Keratinocyte (primary cell): ENCODE measurements at regions not wholly inside any gene's neighbourhood (a gene's known extent, or its start where the extent isn't known, plus 50 kb on each side); places are given as distances from the start of the nearest gene placed in this dataset.
"Not testable (repeated sequence)": the region's sequence is repeated elsewhere in the genome, so short reads cannot be mapped to it uniquely, and the experiment has no call there.

Experiments used
- DNase-seq: peaks from one replicate; pipeline ENCODE4 v3.0.0-alpha.2; 2011; ENCODE audit warnings: low read depth, missing footprints, low spot score
- FAIRE-seq: peaks from 2 replicates; lab custom pipeline; 2011; peaks lifted over from hg19 to GRCh38; lab: Jason Lieb, UNC
- H2AFZ ChIP-seq: 2 replicates; pipeline ENCODE4 v1.6.0; 2012; ENCODE audit warnings: low read length, control low read depth, inconsistent platforms; ENCODE audit not compliant: control insufficient read depth
- H3K27ac ChIP-seq: 2 replicates; pipeline ENCODE4 v1.5.1; 2011; ENCODE audit warnings: low read length; ENCODE audit not compliant: control insufficient read depth, insufficient read depth
- H3K27me3 ChIP-seq: 3 replicates; pipeline ENCODE4 v1.6.0; 2011; ENCODE audit warnings: low read length; ENCODE audit not compliant: control insufficient read depth, insufficient read depth; ENCODE audit errors: extremely low read depth
- H3K36me3 ChIP-seq, 2 experiments: 2 replicates in 1 of 2; 3 replicates in 1 of 2; pipeline ENCODE4 v1.5.1; 2011; ENCODE audit warnings: low read length in 2 of 2, mild to moderate bottlenecking in 1 of 2; ENCODE audit not compliant: control insufficient read depth in 2 of 2, insufficient read depth in 2 of 2; ENCODE audit errors: extremely low read depth in 1 of 2
- H3K4me1 ChIP-seq: 3 replicates; pipeline ENCODE4 v1.5.1; 2011; ENCODE audit warnings: low read length; ENCODE audit not compliant: control insufficient read depth, insufficient read depth; ENCODE audit errors: extremely low read depth
- H3K4me2 ChIP-seq: 3 replicates; pipeline ENCODE4 v1.6.0; 2011; ENCODE audit warnings: low read depth, low read length; ENCODE audit not compliant: control insufficient read depth, insufficient read depth; ENCODE audit errors: extremely low read depth
- H3K4me3 ChIP-seq, 3 experiments: fragments of 200-600 bp in 1 of 3; sonication (generic) in 1 of 3; 2 replicates in 2 of 3; 3 replicates in 1 of 3; pipeline ENCODE4 v1.5.1; 2011 to 2016; ENCODE audit warnings: low read length in 3 of 3, mild to moderate bottlenecking in 3 of 3, control low read depth in 2 of 3, inconsistent platforms in 1 of 3, low read depth in 1 of 3, mixed read lengths in 1 of 3, mixed run types in 1 of 3, moderate library complexity in 1 of 3; ENCODE audit not compliant: control insufficient read depth in 2 of 3, insufficient read depth in 2 of 3; ENCODE audit errors: extremely low read depth in 1 of 3
- H3K79me2 ChIP-seq: 2 replicates; pipeline ENCODE4 v1.6.0; 2012; ENCODE audit warnings: low read length; ENCODE audit not compliant: control insufficient read depth, insufficient read depth
- H3K9ac ChIP-seq: 3 replicates; pipeline ENCODE4 v1.6.0; 2011; ENCODE audit warnings: low read length; ENCODE audit not compliant: control insufficient read depth, insufficient read depth; ENCODE audit errors: extremely low read depth
- H3K9me1 ChIP-seq: 3 replicates; pipeline ENCODE4 v1.6.0; 2011; ENCODE audit warnings: low read length; ENCODE audit not compliant: control insufficient read depth, insufficient read depth; ENCODE audit errors: extremely low read depth
- H3K9me3 ChIP-seq: 2 replicates; pipeline ENCODE4 v1.5.1; 2012; ENCODE audit warnings: low read depth, low read length; ENCODE audit not compliant: control insufficient read depth
- H4K20me1 ChIP-seq: 3 replicates; pipeline ENCODE4 v1.6.0; 2011; ENCODE audit warnings: low read length; ENCODE audit not compliant: control insufficient read depth, insufficient read depth; ENCODE audit errors: extremely low read depth
- EZH2 ChIP-seq: IDR thresholded peaks from one replicate; pipeline ENCODE4 v1.6.1; 2012; ENCODE audit warnings: inconsistent platforms, mild to moderate bottlenecking, low read length, moderate library complexity
- dilution Hi-C: fragments of 300-500 bp; cut with MboI; formaldehyde crosslinking; loops from one replicate; pipeline ENCODE4 v1.7.0; 2020; ENCODE audit warnings: low sequenced_read_pairs; ENCODE audit not compliant: extremely low pct_ligation_motif_present
- TF ChIP-seq, protein P1 (sequence below), 3 experiments: IDR thresholded peaks in 1 of 3; conservative IDR thresholded peaks in 1 of 3; optimal IDR thresholded peaks in 1 of 3; 2 replicates in 2 of 3; 3 replicates in 1 of 3; pipeline versions ENCODE3 to v1.5.1; 2011; ENCODE audit warnings: low read length in 3 of 3, mild to moderate bottlenecking in 3 of 3, moderate library complexity in 2 of 3, control low read depth in 1 of 3, inconsistent platforms in 1 of 3; ENCODE audit not compliant: insufficient read depth in 2 of 3; ENCODE audit errors: extremely low read depth in 1 of 3

GRCh38 chr11:37171451-37171850 is 573.4 kb upstream of the RAG2 start:
- H2AFZ ChIP-seq = no peak overlapping the region
- no peaks in the 10 kb centered on the region for H3K36me3 ChIP-seq
- H3K4me1 ChIP-seq = no peaks in the 10 kb centered on the region
- no peaks in the 10 kb centered on the region for H3K27me3 ChIP-seq
- no peak overlapping the region for H3K4me2 ChIP-seq
- TF ChIP-seq, protein P1, sequence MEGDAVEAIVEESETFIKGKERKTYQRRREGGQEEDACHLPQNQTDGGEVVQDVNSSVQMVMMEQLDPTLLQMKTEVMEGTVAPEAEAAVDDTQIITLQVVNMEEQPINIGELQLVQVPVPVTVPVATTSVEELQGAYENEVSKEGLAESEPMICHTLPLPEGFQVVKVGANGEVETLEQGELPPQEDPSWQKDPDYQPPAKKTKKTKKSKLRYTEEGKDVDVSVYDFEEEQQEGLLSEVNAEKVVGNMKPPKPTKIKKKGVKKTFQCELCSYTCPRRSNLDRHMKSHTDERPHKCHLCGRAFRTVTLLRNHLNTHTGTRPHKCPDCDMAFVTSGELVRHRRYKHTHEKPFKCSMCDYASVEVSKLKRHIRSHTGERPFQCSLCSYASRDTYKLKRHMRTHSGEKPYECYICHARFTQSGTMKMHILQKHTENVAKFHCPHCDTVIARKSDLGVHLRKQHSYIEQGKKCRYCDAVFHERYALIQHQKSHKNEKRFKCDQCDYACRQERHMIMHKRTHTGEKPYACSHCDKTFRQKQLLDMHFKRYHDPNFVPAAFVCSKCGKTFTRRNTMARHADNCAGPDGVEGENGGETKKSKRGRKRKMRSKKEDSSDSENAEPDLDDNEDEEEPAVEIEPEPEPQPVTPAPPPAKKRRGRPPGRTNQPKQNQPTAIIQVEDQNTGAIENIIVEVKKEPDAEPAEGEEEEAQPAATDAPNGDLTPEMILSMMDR (optimal IDR thresholded peaks at IDR 0.05 in 1 of 3, IDR thresholded peaks at IDR 0.05 in 1 of 3, conservative IDR thresholded peaks at IDR 0.05 in 1 of 3; ENCODE audit: extremely low read depth in 1 of 3, insufficient read depth in 2 of 3, low read length in 3 of 3) = no peak
- TF ChIP-seq EZH2 = no peak
- DNase-seq (no peak), FAIRE-seq (no peak)
- H3K9me1 ChIP-seq = no peaks in the 10 kb centered on the region
- H3K27ac ChIP-seq = no peak overlapping the region
- dilution Hi-C loops = no loop called here
- no peak overlapping the region for H3K4me3 ChIP-seq
- H3K9ac ChIP-seq = no peak overlapping the region
- no peaks in the 10 kb centered on the region for H3K79me2 ChIP-seq
- H3K9me3 ChIP-seq = no peaks in the 10 kb centered on the region
- no peaks in the 10 kb centered on the region for H4K20me1 ChIP-seq

DNA sequence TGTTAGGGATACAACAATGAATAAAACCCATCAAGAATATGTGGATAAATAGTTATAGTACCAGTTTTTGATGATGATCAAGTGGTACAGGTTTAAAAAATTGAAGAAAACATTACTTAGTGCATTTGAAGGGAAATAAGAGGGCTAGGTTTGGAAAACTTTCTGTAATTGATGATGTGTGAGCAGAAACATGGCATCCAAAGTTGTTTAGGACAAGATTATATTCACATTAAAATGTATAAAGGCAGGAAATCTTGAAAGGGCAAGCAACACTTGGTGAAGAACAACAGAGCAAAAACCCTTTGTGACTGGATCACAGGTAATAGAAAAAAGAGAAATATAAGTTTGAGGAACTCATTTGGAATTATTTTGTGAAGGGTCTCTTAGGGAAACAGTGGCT is 572.3 kb upstream of the RAG2 start:
- no peaks in the 10 kb centered on the region for H3K79me2 ChIP-seq
- no peak for TF ChIP-seq EZH2
- TF ChIP-seq, protein P1 (optimal IDR thresholded peaks at IDR 0.05 in 1 of 3, IDR thresholded peaks at IDR 0.05 in 1 of 3, conservative IDR thresholded peaks at IDR 0.05 in 1 of 3; ENCODE audit: extremely low read depth in 1 of 3, insufficient read depth in 2 of 3, low read length in 3 of 3) = no peak
- H2AFZ ChIP-seq = no peak overlapping the region
- H4K20me1 ChIP-seq = no peaks in the 10 kb centered on the region
- dilution Hi-C loops = no loop called here
- FAIRE-seq (no peak), DNase-seq (no peak)
- H3K9me1 ChIP-seq = no peaks in the 10 kb centered on the region
- no peak overlapping the region for H3K9ac ChIP-seq
- no peaks in the 10 kb centered on the region for H3K36me3 ChIP-seq
- no peaks in the 10 kb centered on the region for H3K9me3 ChIP-seq
- H3K4me2 ChIP-seq = no peak overlapping the region
- H3K27me3 ChIP-seq = no peaks in the 10 kb centered on the region
- H3K4me3 ChIP-seq = no peak overlapping the region
- H3K27ac ChIP-seq = no peak overlapping the region
- no peaks in the 10 kb centered on the region for H3K4me1 ChIP-seq

DNA sequence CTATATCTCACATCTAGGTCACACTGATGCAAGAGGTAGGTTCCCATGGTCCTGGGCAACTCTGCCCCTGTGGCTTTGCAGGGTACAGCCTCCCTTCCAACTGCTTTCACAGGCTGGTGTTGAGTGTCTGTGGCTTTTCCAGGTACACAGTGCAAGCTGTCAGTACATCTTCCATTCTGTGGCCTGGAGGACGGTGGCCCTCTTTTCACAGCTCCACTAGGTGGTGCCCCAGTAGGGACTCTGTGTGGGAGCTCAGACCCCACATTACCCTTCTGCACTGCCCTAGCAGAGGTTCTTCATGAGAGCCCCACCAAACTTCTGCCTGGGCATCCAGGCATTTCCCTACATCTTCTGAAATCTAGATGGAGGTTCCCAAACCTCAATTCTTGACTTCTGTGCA is 547.4 kb upstream of the RAG2 start:
- dilution Hi-C loops = not testable (repeated sequence)

More for the DNA sequence above, 547.4 kb upstream of the RAG2 start:
- not testable (repeated sequence) for H3K36me3 ChIP-seq, H3K9me1 ChIP-seq, H3K4me2 ChIP-seq, H3K27ac ChIP-seq, H3K4me3 ChIP-seq, DNase-seq, FAIRE-seq, H3K79me2 ChIP-seq, H3K9me3 ChIP-seq, H3K4me1 ChIP-seq, H3K9ac ChIP-seq, H2AFZ ChIP-seq, H3K27me3 ChIP-seq, H4K20me1 ChIP-seq
